B cell (primary cell): ENCODE measurements at regions not wholly inside any gene's neighbourhood (a gene's known extent, or its start where the extent isn't known, plus 50 kb on each side); places are given as distances from the start of the nearest gene placed in this dataset.
"Not testable (repeated sequence)": the region's sequence is repeated elsewhere in the genome, so short reads cannot be mapped to it uniquely, and the experiment has no call there.

ENCODE experiments used
- ATAC-seq: fragments of 200-7000 bp; cut with Tn5 transposase; one replicate; pipeline ENCODE4 v1.10.0; 2021; ENCODE audit warnings: low read depth, mild to moderate bottlenecking, moderate number of reproducible peaks, moderate library complexity
- CTCF ChIA-PET: fragments of 350-600 bp; sonication (Branson Sonifier 250); formaldehyde crosslinking; loops from one replicate; lab custom pipeline; 2021; ENCODE audit warnings: antibody characterized with exemption, inconsistent platforms; lab: Charles Lee
- POLR2A ChIA-PET: fragments of 350-600 bp; sonication (Branson Sonifier 250); formaldehyde crosslinking; loops from one replicate; lab custom pipeline; 2021; ENCODE audit warnings: antibody characterized with exemption; lab: Charles Lee
- DNase-seq: peaks from one replicate; pipeline ENCODE4 v3.0.0; 2013
- H2AFZ ChIP-seq: 2 replicates; pipeline ENCODE4 v1.6.1; 2012; ENCODE audit warnings: mild to moderate bottlenecking, low read depth, low read length; ENCODE audit not compliant: insufficient read depth, poor library complexity, severe bottlenecking
- H3K27ac ChIP-seq, 2 donors: 1 replicate in 1 of 2; 2 replicates in 1 of 2; pipeline ENCODE4 v1.5.1; 2012 to 2013; ENCODE audit warnings: low read length in 2 of 2, mild to moderate bottlenecking in 2 of 2, moderate library complexity in 1 of 2
- H3K27me3 ChIP-seq, 4 experiments: fragments of 200-600 bp in 1 of 4; sonication (generic) in 1 of 4; replicated peaks in 1 of 4; 1 replicate in 2 of 4; 2 replicates in 2 of 4; pipeline versions ENCODE4 v1.6.1 to v1.7.0; 2013 to 2016; ENCODE audit warnings: low read length in 3 of 4, mild to moderate bottlenecking in 2 of 4, mixed read lengths in 1 of 4, moderate library complexity in 1 of 4; ENCODE audit not compliant: insufficient read depth in 4 of 4, control insufficient read depth in 3 of 4; ENCODE audit errors: control extremely low read depth in 1 of 4
- H3K36me3 ChIP-seq, 2 experiments: replicated peaks in 1 of 2; 1 replicate in 1 of 2; 2 replicates in 1 of 2; pipeline versions ENCODE4 v1.6.1 to v1.7.1; 2013; ENCODE audit warnings: low read length in 1 of 2; ENCODE audit not compliant: insufficient read depth in 2 of 2, control insufficient read depth in 1 of 2; ENCODE audit errors: control extremely low read depth in 1 of 2, extremely low read depth in 1 of 2
- H3K4me1 ChIP-seq, 2 donors: fragments of 200-600 bp in 1 of 2; sonication (generic) in 1 of 2; 1 replicate in 1 of 2; 2 replicates in 1 of 2; pipeline versions ENCODE4 v1.5.1 to v1.6.1; 2013 to 2017; ENCODE audit warnings: low read length in 2 of 2; ENCODE audit not compliant: control insufficient read depth in 2 of 2, insufficient read depth in 2 of 2
- H3K4me2 ChIP-seq: replicated peaks from 2 replicates; pipeline ENCODE3; 2012; ENCODE audit warnings: mild to moderate bottlenecking, low read depth, low read length; ENCODE audit not compliant: poor library complexity, severe bottlenecking
- H3K4me3 ChIP-seq, 5 experiments: fragments of 200-600 bp in 1 of 5; sonication (generic) in 1 of 5; 1 replicate in 3 of 5; 2 replicates in 2 of 5; pipeline versions ENCODE4 v1.5.1 to v1.7.0; 2011 to 2016; ENCODE audit warnings: low read length in 4 of 5, mild to moderate bottlenecking in 4 of 5, low read depth in 2 of 5, control low read depth in 1 of 5, moderate library complexity in 1 of 5; ENCODE audit not compliant: insufficient read depth in 1 of 5; ENCODE audit errors: control extremely low read depth in 1 of 5, extremely low read depth in 1 of 5
- H3K79me2 ChIP-seq: fragments of 200-600 bp; sonication (generic); one replicate; pipeline ENCODE4 v1.6.0; 2016; ENCODE audit warnings: low read length; ENCODE audit not compliant: control insufficient read depth, insufficient read depth
- H3K9ac ChIP-seq: fragments of 200-600 bp; sonication (generic); 2 replicates; pipeline ENCODE4 v1.6.1; 2017; ENCODE audit warnings: mild to moderate bottlenecking, low read length, moderate library complexity
- H3K9me3 ChIP-seq, 3 donors: one replicate each; pipeline versions ENCODE4 v1.6.1 to v1.7.1; 2013; ENCODE audit warnings: low read length in 2 of 3; ENCODE audit not compliant: control insufficient read depth in 2 of 3, insufficient read depth in 1 of 3; ENCODE audit errors: control extremely low read depth in 1 of 3
- H4K20me1 ChIP-seq: 2 replicates; pipeline ENCODE4 v1.6.0; 2012; ENCODE audit warnings: mild to moderate bottlenecking, low read length; ENCODE audit not compliant: insufficient read depth, control insufficient read depth, poor library complexity, severe bottlenecking
- H3K27ac Mint-ChIP-seq: one replicate; pipeline ENCODE4 v1.8.0; 2021; ENCODE audit warnings: mixed read lengths
- H3K27me3 Mint-ChIP-seq: one replicate; pipeline ENCODE4 v1.8.0; 2021; ENCODE audit warnings: mixed read lengths
- H3K4me1 Mint-ChIP-seq: one replicate; pipeline ENCODE4 v1.8.0; 2021; ENCODE audit warnings: mixed read lengths
- H3K4me3 Mint-ChIP-seq: one replicate; pipeline ENCODE4 v1.8.0; 2021; ENCODE audit warnings: mixed read lengths
- H3K9me3 Mint-ChIP-seq: one replicate; pipeline ENCODE4 v1.8.0; 2022; ENCODE audit warnings: mixed read lengths; ENCODE audit not compliant: insufficient read depth
- CTCF ChIP-seq: fragments of 200-600 bp; IDR thresholded peaks from one replicate; pipeline ENCODE4 v1.8.0; 2022; ENCODE audit warnings: antibody characterized with exemption, mild to moderate bottlenecking
- EZH2 ChIP-seq: IDR thresholded peaks from 2 replicates; pipeline ENCODE4 v1.6.1; 2012; ENCODE audit warnings: borderline replicate concordance, low read depth, mild to moderate bottlenecking, moderate library complexity, low read length; ENCODE audit not compliant: insufficient read depth, poor library complexity, severe bottlenecking
- WGBS: methylation state at CpG from one replicate; pipeline ENCODE4 v1.1.5; 2013; ENCODE audit warnings: missing lambda C conversion rate; ENCODE audit not compliant: insufficient coverage; 5-methylcytosine and 5-hydroxymethylcytosine counted together
- intact Hi-C: fragments of 100-400 bp; cut with micrococcal nuclease; formaldehyde crosslinking; loops from one replicate; pipeline ENCODE4 v1.10.0; 2022

- H3K4me1 ChIP-seq = no peaks in the 10 kb centered on the region
- WGBS = no CpG with 5 or more reads among the region's 4 CpGs
- TF ChIP-seq EZH2 (no peak), CTCF (no peak)
- H3K27ac Mint-ChIP-seq = no peak overlapping the region
- H3K36me3 ChIP-seq = no peaks in the 10 kb centered on the region
- ATAC-seq = no peak
- intact Hi-C loops = no loop called here
- no peaks in the 10 kb centered on the region for H3K79me2 ChIP-seq
- H3K27me3 ChIP-seq = no peaks in the 10 kb centered on the region
- H4K20me1 ChIP-seq = no peaks in the 10 kb centered on the region
- no peak overlapping the region for H3K4me3 ChIP-seq
- DNase-seq = no peak
- H3K27ac ChIP-seq = no peak overlapping the region
- H3K9ac ChIP-seq = no peak overlapping the region
- H2AFZ ChIP-seq = no peak overlapping the region
- H3K4me3 Mint-ChIP-seq = no peak overlapping the region
- H3K9me3 ChIP-seq = peaks cover 0 to 15% (median 7%) of the 10 kb centered on the region in 3 donors
- CTCF ChIA-PET = no interaction called here
- POLR2A ChIA-PET = no interaction called here
- H3K27me3 Mint-ChIP-seq = no peaks in the 10 kb centered on the region
- H3K4me1 Mint-ChIP-seq = no peaks in the 10 kb centered on the region
- H3K9me3 Mint-ChIP-seq = peaks cover 17% of the 10 kb centered on the region
- H3K4me2 ChIP-seq = no peak overlapping the region
These were observed 546.0 kb upstream of the NR2F2 start for GRCh38 chr15:95784508-95784907.

- peaks cover 19% of the 10 kb centered on the region for H3K9me3 Mint-ChIP-seq
- H3K4me3 Mint-ChIP-seq, CTCF ChIA-PET, H3K4me2 ChIP-seq, DNase-seq, H3K27me3 ChIP-seq, H3K9ac ChIP-seq, H3K36me3 ChIP-seq, H3K27ac ChIP-seq, intact Hi-C loops, H2AFZ ChIP-seq, H3K4me1 Mint-ChIP-seq, H3K4me3 ChIP-seq, H3K27me3 Mint-ChIP-seq, POLR2A ChIA-PET, H3K79me2 ChIP-seq, H4K20me1 ChIP-seq, H3K4me1 ChIP-seq, ATAC-seq, H3K27ac Mint-ChIP-seq: not testable (repeated sequence)
- whole genome bisulfite sequencing = 100% methylated on average over 1 of the region's 2 CpGs
- H3K9me3 ChIP-seq = peaks cover 0 to 15% (median 7%) of the 10 kb centered on the region in 3 donors
These were observed 545.2 kb upstream of the NR2F2 start for GRCh38 chr15:95785276-95785675.
